ENCODE measurements at regions not wholly inside any gene's neighbourhood (a gene's known extent, or its start where the extent isn't known, plus 50 kb on each side); places are given as distances from the start of the nearest gene placed in this dataset.

GRCh38 chr20:6519556-6519955 lies 247.9 kb upstream of the BMP2 start:
- TF ChIP-seq CTCF (IDR thresholded peaks at IDR 0.05; ENCODE audit: insufficient read depth, low read length, poor library complexity, severe bottlenecking), result no peak
- no peak for TF ChIP-seq EZH2phosphoT487 (conservative IDR thresholded peaks at IDR 0.05; ENCODE audit: low read length)

All from SU-DHL-6 (cell line).